Hepatocyte (in vitro differentiated cells): ENCODE measurements at regions not wholly inside any gene's neighbourhood (a gene's known extent, or its start where the extent isn't known, plus 50 kb on each side); places are given as distances from the start of the nearest gene placed in this dataset.

Experiments used
- DNase-seq: peaks from one replicate; pipeline ENCODE4 v3.0.0-alpha.2; 2016; ENCODE audit warnings: low spot score
- H2AFZ ChIP-seq: fragments of 200-600 bp; sonication (generic); 2 replicates; pipeline ENCODE4 v1.6.0; 2016; ENCODE audit warnings: antibody characterized with exemption, mild to moderate bottlenecking
- H3K27ac ChIP-seq: fragments of 200-600 bp; sonication (generic); 2 replicates; pipeline ENCODE4 v1.5.1; 2016; ENCODE audit warnings: mild to moderate bottlenecking
- H3K27me3 ChIP-seq: fragments of 200-600 bp; sonication (generic); 2 replicates; pipeline ENCODE4 v1.6.1; 2016
- H3K36me3 ChIP-seq: fragments of 200-600 bp; sonication (generic); replicated peaks from 2 replicates; pipeline ENCODE4 v1.5.1; 2016; ENCODE audit warnings: low read depth; ENCODE audit not compliant: insufficient read depth
- H3K4me1 ChIP-seq: fragments of 200-600 bp; sonication (generic); 2 replicates; pipeline ENCODE4 v1.5.1; 2016; ENCODE audit warnings: mild to moderate bottlenecking, moderate library complexity; ENCODE audit not compliant: insufficient read depth
- H3K4me2 ChIP-seq: fragments of 200-600 bp; sonication (generic); 2 replicates; pipeline ENCODE4 v1.6.0; 2016
- H3K4me3 ChIP-seq: fragments of 200-600 bp; sonication (generic); 2 replicates; pipeline ENCODE4 v1.5.1; 2016; ENCODE audit warnings: mild to moderate bottlenecking
- H3K79me2 ChIP-seq: fragments of 200-600 bp; sonication (generic); 2 replicates; pipeline ENCODE4 v1.6.0; 2017; ENCODE audit warnings: mild to moderate bottlenecking
- H3K9me2 ChIP-seq: fragments of 200-600 bp; sonication (generic); replicated peaks from 2 replicates; pipeline ENCODE4 v1.6.0; 2017; ENCODE audit warnings: mild to moderate bottlenecking; ENCODE audit not compliant: insufficient read depth
- H3K9me3 ChIP-seq: fragments of 200-600 bp; sonication (generic); 2 replicates; pipeline ENCODE4 v1.5.1; 2016; ENCODE audit warnings: low read depth, mild to moderate bottlenecking
- H4K20me1 ChIP-seq: fragments of 200-600 bp; sonication (generic); 2 replicates; pipeline ENCODE4 v1.6.0; 2016; ENCODE audit warnings: mild to moderate bottlenecking; ENCODE audit not compliant: insufficient read depth, poor library complexity, severe bottlenecking
- CTCF ChIP-seq: fragments of 200-600 bp; sonication (generic); IDR thresholded peaks from 2 replicates; pipeline ENCODE4 v1.5.1; 2016; ENCODE audit warnings: antibody characterized with exemption, mild to moderate bottlenecking; ENCODE audit not compliant: poor library complexity
- EZH2 ChIP-seq: fragments of 200-600 bp; sonication (generic); IDR thresholded peaks from 2 replicates; pipeline ENCODE4 v1.6.1; 2016; ENCODE audit warnings: antibody characterized with exemption, mild to moderate bottlenecking, borderline replicate concordance
- EZH2phosphoT487 ChIP-seq: fragments of 200-600 bp; sonication (generic); IDR thresholded peaks from one replicate; pipeline ENCODE4 v1.6.1; 2018; ENCODE audit warnings: antibody characterized with exemption, mild to moderate bottlenecking, low read depth, moderate library complexity; ENCODE audit not compliant: unreplicated experiment, severe bottlenecking
- WGBS: methylation state at CpG from one replicate; pipeline ENCODE4 v1.1.6; 2016; ENCODE audit warnings: low lambda C conversion rate; ENCODE audit errors: missing lambda C conversion rate; 5-methylcytosine and 5-hydroxymethylcytosine counted together

DNA sequence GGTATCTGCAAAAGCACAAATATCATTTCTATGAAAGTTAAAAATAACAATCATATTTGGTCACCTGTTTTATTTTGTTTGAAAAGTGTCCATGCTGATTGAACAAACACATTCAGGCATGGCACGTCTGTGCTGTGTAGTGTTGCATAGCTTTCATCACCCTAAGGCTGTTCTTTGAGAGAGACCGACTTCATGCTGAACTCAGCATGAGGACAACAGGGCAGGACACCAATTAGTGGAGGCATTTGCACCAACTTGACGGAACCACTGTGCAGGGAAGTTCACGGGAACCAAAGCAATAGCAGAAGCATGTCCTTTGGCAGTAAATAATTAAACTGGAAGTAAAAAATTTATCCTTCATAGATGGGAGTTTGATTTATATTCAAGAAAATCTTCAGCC lies 158.4 kb upstream of the SLC7A11 start:
- DNase-seq, result no peak
- Histone ChIP-seq H3K9me2 (no peaks in the 10 kb centered on the region), H4K20me1 (no peaks in the 10 kb centered on the region), H3K4me2 (no peak overlapping the region), H2AFZ (no peak overlapping the region), H3K4me1 (peaks cover 1% of the 10 kb centered on the region), H3K9me3 (no peaks in the 10 kb centered on the region), H3K27me3 (no peaks in the 10 kb centered on the region), H3K79me2 (no peaks in the 10 kb centered on the region), H3K27ac (no peak overlapping the region), H3K36me3 (no peaks in the 10 kb centered on the region), H3K4me3 (no peak overlapping the region)
- TF ChIP-seq EZH2phosphoT487 (no peak), EZH2 (no peak), CTCF (no peak)
- WGBS, result 69% methylated on average over 4 of the region's 4 CpGs

DNA sequence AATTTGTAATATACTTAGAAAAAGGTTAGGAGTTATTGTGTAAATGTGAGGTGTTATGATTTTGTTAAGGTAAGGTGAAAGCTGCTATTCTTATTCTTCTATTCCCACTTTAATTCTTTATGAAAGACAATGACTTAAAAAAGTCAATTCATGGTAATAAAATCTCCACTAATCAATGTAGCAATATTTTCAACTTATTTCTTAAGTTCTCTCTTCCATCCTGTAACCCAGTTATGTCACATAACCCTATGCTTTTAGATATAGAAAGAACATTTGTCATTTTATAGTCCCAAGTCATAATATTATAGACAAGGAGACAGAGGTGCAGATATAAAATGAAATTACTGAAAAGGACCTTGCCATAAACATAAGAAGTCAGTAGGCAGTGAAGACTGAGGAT lies 157.9 kb upstream of the SLC7A11 start:
- Histone ChIP-seq H3K4me2 (no peak overlapping the region), H3K36me3 (no peaks in the 10 kb centered on the region), H3K4me3 (no peak overlapping the region), H3K9me2 (no peaks in the 10 kb centered on the region), H3K9me3 (no peaks in the 10 kb centered on the region), H3K4me1 (no peaks in the 10 kb centered on the region), H3K79me2 (no peaks in the 10 kb centered on the region), H4K20me1 (no peaks in the 10 kb centered on the region), H2AFZ (no peak overlapping the region), H3K27me3 (no peaks in the 10 kb centered on the region), H3K27ac (no peak overlapping the region)
- TF ChIP-seq EZH2phosphoT487 (no peak), EZH2 (no peak), CTCF (no peak)
- DNase-seq, result no peak

DNA sequence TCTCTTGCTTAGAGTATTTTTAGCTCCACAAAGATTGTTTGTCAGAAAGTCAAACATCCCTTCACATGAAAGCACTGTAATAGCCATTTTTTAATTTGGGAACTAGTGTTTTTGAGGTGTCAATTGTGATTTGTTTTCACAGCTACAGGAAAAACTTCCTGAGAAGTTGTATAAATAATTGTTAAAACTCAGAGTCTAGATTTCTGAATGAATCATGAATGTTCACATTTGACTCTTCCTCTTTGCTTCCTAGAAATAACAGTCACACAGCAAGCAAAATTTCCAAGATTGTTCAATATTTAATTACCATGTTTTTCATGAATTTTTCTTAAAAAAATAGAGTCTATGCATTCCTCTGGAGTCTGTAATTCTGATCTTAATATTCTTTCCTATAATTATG lies 156.9 kb upstream of the SLC7A11 start:
- no peak overlapping the region for H3K27ac ChIP-seq
- no peaks in the 10 kb centered on the region for H3K27me3 ChIP-seq
- H3K9me3 ChIP-seq, result no peaks in the 10 kb centered on the region
- H3K9me2 ChIP-seq, result no peaks in the 10 kb centered on the region
- no peaks in the 10 kb centered on the region for H3K79me2 ChIP-seq
- no peak overlapping the region for H3K4me2 ChIP-seq
- H3K4me3 ChIP-seq, result no peak overlapping the region
- DNase-seq, result no peak
- TF ChIP-seq EZH2phosphoT487, result no peak
- TF ChIP-seq EZH2, result no peak
- TF ChIP-seq CTCF, result no peak
- H3K36me3 ChIP-seq, result no peaks in the 10 kb centered on the region
- H4K20me1 ChIP-seq, result no peaks in the 10 kb centered on the region
- no peak overlapping the region for H2AFZ ChIP-seq
- H3K4me1 ChIP-seq, result no peaks in the 10 kb centered on the region

- Histone ChIP-seq H3K4me2 (no peak overlapping the region), H3K27me3 (no peaks in the 10 kb centered on the region), H4K20me1 (no peaks in the 10 kb centered on the region), H3K79me2 (no peaks in the 10 kb centered on the region), H3K27ac (no peak overlapping the region), H3K4me3 (no peak overlapping the region), H2AFZ (no peak overlapping the region), H3K9me3 (no peaks in the 10 kb centered on the region), H3K4me1 (no peaks in the 10 kb centered on the region), H3K9me2 (no peaks in the 10 kb centered on the region), H3K36me3 (no peaks in the 10 kb centered on the region)
- TF ChIP-seq EZH2phosphoT487 (no peak), EZH2 (no peak), CTCF (no peak)
- no peak for DNase-seq
These were observed 156.2 kb upstream of the SLC7A11 start for GRCh38 chr4:138398322-138398721.
